Caco-2 (cell line): ENCODE measurements at regions not wholly inside any gene's neighbourhood (a gene's known extent, or its start where the extent isn't known, plus 50 kb on each side); places are given as distances from the start of the nearest gene placed in this dataset.

ENCODE experiments used
- BruUV-seq: library from RNA; stranded (reverse); fragments of 400-500 nt; replicated peaks from 2 replicates; lab custom pipeline; 2021; lab: Mats Ljungman, UMichigan
- CTCF ChIA-PET: fragments of 300-600 bp; sonication (Branson Sonifier 250); formaldehyde crosslinking; loops from one replicate; lab custom pipeline; 2022; ENCODE audit warnings: antibody characterized with exemption; lab: Charles Lee
- POLR2A ChIA-PET: fragments of 300-600 bp; sonication (Branson Sonifier 250); formaldehyde crosslinking; loops from one replicate; lab custom pipeline; 2022; ENCODE audit warnings: antibody characterized with exemption; lab: Charles Lee
- DNase-seq, 2 experiments: peaks; one replicate each; pipeline versions ENCODE4 v3.0.0 to v3.0.0-alpha.2; 2020 to 2022
- H3K27me3 ChIP-seq: replicated peaks from 2 replicates; pipeline ENCODE4 v1.6.0; 2011; ENCODE audit warnings: low read length; ENCODE audit not compliant: control insufficient read depth, insufficient read depth
- H3K36me3 ChIP-seq: 2 replicates; pipeline ENCODE4 v1.5.1; 2011; ENCODE audit warnings: low read length; ENCODE audit not compliant: control insufficient read depth, insufficient read depth
- H3K4me1 ChIP-seq: fragments of 250-450 bp; sonication (Bioruptor Pico); 2 replicates; pipeline ENCODE4 v1.5.1; 2020; ENCODE audit warnings: mild to moderate bottlenecking
- H3K4me3 ChIP-seq: 2 replicates; pipeline ENCODE4 v1.5.1; 2011; ENCODE audit warnings: low read depth, mild to moderate bottlenecking, control low read depth, low read length
- H3K9me3 ChIP-seq: fragments of 250-450 bp; sonication (Bioruptor Pico); 2 replicates; pipeline ENCODE4 v1.5.1; 2020; ENCODE audit warnings: mild to moderate bottlenecking, moderate library complexity
- H3K27ac Mint-ChIP-seq: one replicate; pipeline ENCODE4 v1.8.0; 2022; ENCODE audit warnings: mixed read lengths; ENCODE audit not compliant: unreplicated experiment
- H3K27me3 Mint-ChIP-seq: one replicate; pipeline ENCODE4 v1.8.0; 2022; ENCODE audit warnings: mixed read lengths; ENCODE audit not compliant: insufficient read depth, unreplicated experiment
- H3K36me3 Mint-ChIP-seq: one replicate; pipeline ENCODE4 v1.8.0; 2022; ENCODE audit warnings: mild to moderate bottlenecking, mixed read lengths; ENCODE audit not compliant: insufficient read depth, unreplicated experiment
- H3K4me1 Mint-ChIP-seq: one replicate; pipeline ENCODE4 v1.8.0; 2022; ENCODE audit warnings: low read depth, mixed read lengths; ENCODE audit not compliant: unreplicated experiment
- H3K4me3 Mint-ChIP-seq: one replicate; pipeline ENCODE4 v1.8.0; 2022; ENCODE audit warnings: mild to moderate bottlenecking, moderate library complexity, mixed read lengths; ENCODE audit not compliant: unreplicated experiment
- H3K9me3 Mint-ChIP-seq: one replicate; pipeline ENCODE4 v1.8.0; 2022; ENCODE audit warnings: mixed read lengths; ENCODE audit not compliant: unreplicated experiment
- intact Hi-C: fragments of 100-400 bp; cut with micrococcal nuclease; formaldehyde crosslinking; loops from one replicate; pipeline ENCODE4 v1.10.0; 2022; ENCODE audit not compliant: unreplicated experiment
- TF ChIP-seq, protein P1 (sequence below), 2 experiments: fragments of 200-600 bp in 1 of 2; IDR thresholded peaks; 1 replicate in 1 of 2; 2 replicates in 1 of 2; pipeline versions ENCODE4 v1.5.1 to v1.8.0; 2011 to 2022; ENCODE audit warnings: antibody characterized with exemption in 1 of 2, control low read depth in 1 of 2, inconsistent platforms in 1 of 2, low read depth in 1 of 2, low read length in 1 of 2, mild to moderate bottlenecking in 1 of 2, moderate library complexity in 1 of 2; ENCODE audit not compliant: insufficient read depth in 1 of 2, severe bottlenecking in 1 of 2, unreplicated experiment in 1 of 2

DNA sequence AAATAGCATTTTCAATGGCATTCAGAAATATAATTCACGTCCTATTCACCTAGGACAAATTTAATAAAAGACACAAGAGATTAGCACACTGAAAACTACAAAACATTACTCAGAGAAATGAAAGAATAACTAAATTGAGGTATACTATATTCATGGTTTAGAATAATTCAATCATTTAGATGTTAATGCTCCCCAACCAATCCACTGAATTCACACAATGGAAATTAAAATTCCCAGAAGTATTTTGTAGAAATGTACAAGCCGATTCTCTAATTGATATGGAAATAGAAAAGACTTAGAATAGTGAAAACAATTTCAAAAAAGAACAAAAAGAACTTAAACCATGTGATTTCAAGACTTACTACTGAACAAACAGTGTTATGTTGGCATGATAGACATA, 212.2 kb downstream of the ZEB2 start:
- Histone ChIP-seq H3K4me1 (no peaks in the 10 kb centered on the region), H3K27me3 (no peaks in the 10 kb centered on the region), H3K36me3 (no peaks in the 10 kb centered on the region), H3K4me3 (no peak overlapping the region), H3K9me3 (peaks cover 6% of the 10 kb centered on the region; the same call in 1 of the 2 replicates)
- Mint-ChIP-seq H3K27ac (no peak overlapping the region), H3K27me3 (no peaks in the 10 kb centered on the region), H3K4me3 (no peak overlapping the region), H3K36me3 (no peaks in the 10 kb centered on the region), H3K9me3 (no peaks in the 10 kb centered on the region), H3K4me1 (no peaks in the 10 kb centered on the region)
- ChIA-PET POLR2A (no interaction called here), CTCF (no interaction called here)
- intact Hi-C loops = no loop called here
- TF ChIP-seq, protein P1, sequence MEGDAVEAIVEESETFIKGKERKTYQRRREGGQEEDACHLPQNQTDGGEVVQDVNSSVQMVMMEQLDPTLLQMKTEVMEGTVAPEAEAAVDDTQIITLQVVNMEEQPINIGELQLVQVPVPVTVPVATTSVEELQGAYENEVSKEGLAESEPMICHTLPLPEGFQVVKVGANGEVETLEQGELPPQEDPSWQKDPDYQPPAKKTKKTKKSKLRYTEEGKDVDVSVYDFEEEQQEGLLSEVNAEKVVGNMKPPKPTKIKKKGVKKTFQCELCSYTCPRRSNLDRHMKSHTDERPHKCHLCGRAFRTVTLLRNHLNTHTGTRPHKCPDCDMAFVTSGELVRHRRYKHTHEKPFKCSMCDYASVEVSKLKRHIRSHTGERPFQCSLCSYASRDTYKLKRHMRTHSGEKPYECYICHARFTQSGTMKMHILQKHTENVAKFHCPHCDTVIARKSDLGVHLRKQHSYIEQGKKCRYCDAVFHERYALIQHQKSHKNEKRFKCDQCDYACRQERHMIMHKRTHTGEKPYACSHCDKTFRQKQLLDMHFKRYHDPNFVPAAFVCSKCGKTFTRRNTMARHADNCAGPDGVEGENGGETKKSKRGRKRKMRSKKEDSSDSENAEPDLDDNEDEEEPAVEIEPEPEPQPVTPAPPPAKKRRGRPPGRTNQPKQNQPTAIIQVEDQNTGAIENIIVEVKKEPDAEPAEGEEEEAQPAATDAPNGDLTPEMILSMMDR (IDR thresholded peaks at IDR 0.05; ENCODE audit: insufficient read depth in 1 of 2, low read depth in 1 of 2, low read length in 1 of 2, severe bottlenecking in 1 of 2, unreplicated experiment in 1 of 2) = no peak
- BruUV-seq = no TSS peak
- no peak for DNase-seq

DNA sequence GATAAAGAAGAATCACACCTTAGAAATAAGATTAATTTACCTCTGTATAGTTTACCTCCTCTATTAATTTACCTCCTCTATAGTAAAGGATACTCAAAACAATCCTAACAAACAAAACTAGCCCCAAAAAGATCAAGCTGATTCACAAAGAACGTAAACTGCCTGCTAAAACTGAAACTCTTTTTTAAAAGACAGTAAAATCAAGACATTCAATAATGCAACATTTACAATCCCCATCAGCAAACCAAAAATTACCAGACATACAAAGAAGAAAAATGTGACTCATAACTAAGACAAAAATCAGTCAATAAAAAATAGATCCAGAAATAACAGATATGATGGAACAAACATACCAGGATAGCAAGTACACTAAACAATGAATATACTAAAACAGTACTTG, 215.7 kb downstream of the ZEB2 start:
- Mint-ChIP-seq H3K27me3 (no peaks in the 10 kb centered on the region), H3K36me3 (no peaks in the 10 kb centered on the region), H3K9me3 (no peaks in the 10 kb centered on the region), H3K4me1 (no peaks in the 10 kb centered on the region), H3K4me3 (no peak overlapping the region), H3K27ac (no peak overlapping the region)
- TF ChIP-seq, protein P1 (IDR thresholded peaks at IDR 0.05; ENCODE audit: insufficient read depth in 1 of 2, low read depth in 1 of 2, low read length in 1 of 2, severe bottlenecking in 1 of 2, unreplicated experiment in 1 of 2) = no peak
- H3K36me3 ChIP-seq = no peaks in the 10 kb centered on the region
- H3K4me1 ChIP-seq = no peaks in the 10 kb centered on the region
- no peak for DNase-seq
- ChIA-PET CTCF (no interaction called here), POLR2A (no interaction called here)
- H3K9me3 ChIP-seq = peaks cover 6% of the 10 kb centered on the region; the same call in 1 of the 2 replicates
- intact Hi-C loops = no loop called here
- BruUV-seq = no TSS peak
- H3K4me3 ChIP-seq = no peak overlapping the region
- no peaks in the 10 kb centered on the region for H3K27me3 ChIP-seq

DNA sequence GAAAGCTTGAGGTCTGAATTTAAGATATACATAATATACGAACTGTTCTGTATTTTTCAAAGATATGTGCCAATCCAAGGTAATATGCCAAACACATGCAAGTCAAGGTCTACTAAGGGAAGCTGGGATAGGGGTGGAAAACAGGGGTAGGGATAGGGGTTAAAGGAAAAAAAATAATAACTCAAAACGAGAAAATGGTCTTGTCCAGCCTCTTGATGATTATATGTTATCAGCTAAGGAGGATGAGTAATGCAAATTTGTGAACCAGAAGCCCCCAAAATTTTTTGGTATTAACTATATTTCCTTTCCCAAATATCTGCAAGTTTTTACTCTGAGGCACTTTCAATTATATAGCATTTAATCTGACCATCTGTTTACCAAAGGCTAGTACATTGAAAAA, 219.3 kb downstream of the ZEB2 start:
- Mint-ChIP-seq H3K4me1 (no peaks in the 10 kb centered on the region), H3K27me3 (no peaks in the 10 kb centered on the region), H3K9me3 (no peaks in the 10 kb centered on the region), H3K4me3 (no peak overlapping the region), H3K36me3 (no peaks in the 10 kb centered on the region), H3K27ac (no peak overlapping the region)
- intact Hi-C loops = no loop called here
- H3K27me3 ChIP-seq = no peaks in the 10 kb centered on the region
- no TSS peak for BruUV-seq
- ChIA-PET POLR2A (no interaction called here), CTCF (no interaction called here)
- H3K4me1 ChIP-seq = no peaks in the 10 kb centered on the region
- peaks cover 3% of the 10 kb centered on the region; the same call in 1 of the 2 replicates for H3K9me3 ChIP-seq
- no peak overlapping the region for H3K4me3 ChIP-seq
- TF ChIP-seq, protein P1 (IDR thresholded peaks at IDR 0.05; ENCODE audit: insufficient read depth in 1 of 2, low read depth in 1 of 2, low read length in 1 of 2, severe bottlenecking in 1 of 2, unreplicated experiment in 1 of 2) = no peak
- DNase-seq = no peak
- H3K36me3 ChIP-seq = no peaks in the 10 kb centered on the region
